T1000 (cell line): ENCODE measurements at regions not wholly inside any gene's neighbourhood (a gene's known extent, or its start where the extent isn't known, plus 50 kb on each side); places are given as distances from the start of the nearest gene placed in this dataset.

ENCODE experiments used
- DNase-seq: peaks from one replicate; lab custom pipeline; 2025; ENCODE audit warnings: mixed read lengths; lab: John Stamatoyannopoulos, UW

DNA sequence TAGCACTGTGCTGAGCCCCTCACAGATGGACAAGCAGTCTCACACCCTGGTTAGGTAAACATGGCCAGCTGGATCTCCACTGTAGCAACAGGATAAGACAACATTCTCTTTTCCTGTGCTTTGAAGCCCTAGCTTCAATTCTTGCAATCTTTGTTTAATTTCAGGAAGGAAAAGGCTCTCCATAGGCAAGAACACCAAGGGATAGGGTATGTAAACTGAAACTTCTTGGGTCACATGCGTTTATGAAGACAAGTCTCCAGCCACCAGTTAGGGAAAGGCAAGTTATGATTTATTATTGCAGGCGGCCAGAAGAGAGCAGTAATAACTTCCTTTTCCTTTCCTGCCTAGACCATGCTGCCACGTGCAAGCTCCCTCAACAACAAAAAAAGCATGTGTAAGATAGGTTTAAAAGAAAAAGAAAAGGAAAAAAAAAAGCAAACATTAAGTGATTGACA is 50.1 kb upstream of the POU5F2 start:
- DNase-seq: no peak
